Suprapubic skin (tissue), 4 donors: ENCODE measurements at regions not wholly inside any gene's neighbourhood (a gene's known extent, or its start where the extent isn't known, plus 50 kb on each side); places are given as distances from the start of the nearest gene placed in this dataset.

Experiments
- DNase-seq, 2 donors: peaks; one replicate each; pipeline ENCODE4 v3.0.0-alpha.2; 2019; ENCODE audit warnings: low spot score in 2 of 2
- H3K27ac ChIP-seq: fragments of 200-600 bp; sonication (generic); one replicate; pipeline ENCODE4 v1.5.1; 2019
- H3K27me3 ChIP-seq: fragments of 200-600 bp; sonication (generic); one replicate; pipeline ENCODE4 v1.5.1; 2019
- H3K36me3 ChIP-seq: fragments of 200-600 bp; sonication (generic); one replicate; pipeline ENCODE4 v1.5.1; 2019
- H3K4me1 ChIP-seq: fragments of 200-600 bp; sonication (generic); one replicate; pipeline ENCODE4 v1.5.1; 2019
- H3K4me3 ChIP-seq: fragments of 200-600 bp; sonication (generic); one replicate; pipeline ENCODE4 v1.5.1; 2019; ENCODE audit warnings: mild to moderate bottlenecking
- H3K9me3 ChIP-seq: fragments of 200-600 bp; sonication (generic); one replicate; pipeline ENCODE4 v1.5.1; 2019
- CTCF ChIP-seq, 2 donors: fragments of 200-600 bp in 1 of 2; fragments of 450-650 bp in 1 of 2; sonication (generic) in 1 of 2; IDR thresholded peaks; one replicate each; pipeline ENCODE4 v1.5.1; 2016 to 2019; ENCODE audit warnings: antibody characterized with exemption in 2 of 2, mild to moderate bottlenecking in 1 of 2, moderate library complexity in 1 of 2
- EP300 ChIP-seq: sonication (generic); formaldehyde crosslinking; IDR thresholded peaks from one replicate; pipeline ENCODE4 v1.6.1; 2017; ENCODE audit warnings: antibody characterized with exemption
- POLR2A ChIP-seq, 2 donors: fragments of 450-650 bp; IDR thresholded peaks; one replicate each; pipeline ENCODE4 v1.6.1; 2017; ENCODE audit warnings: antibody characterized with exemption in 2 of 2, mild to moderate bottlenecking in 2 of 2, moderate library complexity in 2 of 2
- POLR2AphosphoS5 ChIP-seq, 3 donors: sonication (generic); formaldehyde crosslinking; IDR thresholded peaks; one replicate each; pipeline ENCODE4 v1.6.1; 2017; ENCODE audit warnings: antibody characterized with exemption in 3 of 3
- WGBS: methylation state at CpG from one replicate; pipeline ENCODE4 v1.1.5; 2018; 5-methylcytosine and 5-hydroxymethylcytosine counted together

DNA sequence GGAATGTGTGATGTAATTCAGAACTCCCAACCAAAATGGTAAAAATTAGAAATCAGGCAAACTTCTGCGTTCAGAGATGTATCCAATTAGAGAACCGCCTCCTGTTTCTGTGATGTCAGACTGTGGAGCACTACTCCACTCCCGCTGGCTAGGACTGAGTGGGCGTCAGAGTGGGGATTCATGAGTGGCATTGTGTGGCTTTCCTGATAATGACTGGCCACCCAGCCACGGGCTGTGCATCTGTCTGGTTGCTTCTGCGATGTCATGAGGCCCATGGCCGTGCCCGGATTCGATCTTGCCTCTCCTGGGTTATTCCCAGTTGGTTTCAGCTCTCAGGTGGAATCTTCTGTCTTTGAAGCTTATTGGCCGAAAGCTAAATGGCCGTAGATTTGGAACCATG lies 87.1 kb upstream of the KCNA1 start:
- Histone ChIP-seq H3K4me1 (peaks cover 5% of the 10 kb centered on the region), H3K4me3 (no peak overlapping the region), H3K27ac (no peak overlapping the region), H3K27me3 (peaks cover 18% of the 10 kb centered on the region), H3K9me3 (no peaks in the 10 kb centered on the region), H3K36me3 (no peaks in the 10 kb centered on the region)
- DNase-seq, result no peak
- no peak for TF ChIP-seq EP300
- TF ChIP-seq POLR2A (IDR thresholded peaks at IDR 0.05), result no peak
- TF ChIP-seq CTCF (IDR thresholded peaks at IDR 0.05), result no peak
- TF ChIP-seq POLR2AphosphoS5 (IDR thresholded peaks at IDR 0.05), result no peak
- 82% methylated on average over 11 of the region's 11 CpGs for WGBS

DNA sequence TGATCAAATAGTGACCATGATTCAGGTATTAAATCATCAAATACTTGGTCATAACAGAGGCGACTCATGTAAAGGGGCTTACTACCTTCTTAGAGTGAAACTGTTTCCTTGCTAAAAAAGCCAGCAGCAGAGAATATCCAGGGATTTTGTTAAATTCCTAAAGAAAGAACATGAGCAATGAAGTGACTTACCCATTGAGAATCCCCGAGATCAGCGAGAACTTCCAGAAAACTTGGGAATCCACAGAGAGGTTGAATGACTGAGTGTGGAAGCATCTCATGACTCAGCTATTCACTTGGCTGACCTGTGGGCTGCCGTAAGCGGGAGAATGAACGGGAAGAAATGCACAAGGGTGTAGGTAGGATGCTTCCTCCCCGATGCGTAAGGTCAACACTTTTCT lies 85.3 kb upstream of the KCNA1 start:
- WGBS, result 92% methylated on average over 8 of the region's 8 CpGs
- no peak for DNase-seq
- TF ChIP-seq CTCF (IDR thresholded peaks at IDR 0.05) (no peak), POLR2A (IDR thresholded peaks at IDR 0.05) (no peak)
- H3K36me3 ChIP-seq, result no peaks in the 10 kb centered on the region
- H3K27ac ChIP-seq, result no peak overlapping the region
- H3K4me3 ChIP-seq, result no peak overlapping the region
- peaks cover 5% of the 10 kb centered on the region for H3K4me1 ChIP-seq
- no peaks in the 10 kb centered on the region for H3K9me3 ChIP-seq
- H3K27me3 ChIP-seq, result peaks cover 20% of the 10 kb centered on the region

- 76% methylated on average over 4 of the region's 4 CpGs for WGBS
- Histone ChIP-seq H3K4me1 (peaks cover 5% of the 10 kb centered on the region), H3K9me3 (no peaks in the 10 kb centered on the region), H3K4me3 (no peak overlapping the region), H3K27ac (no peak overlapping the region), H3K36me3 (no peaks in the 10 kb centered on the region), H3K27me3 (peaks cover 28% of the 10 kb centered on the region)
- DNase-seq, result no peak
- TF ChIP-seq CTCF (IDR thresholded peaks at IDR 0.05), result no peak
- TF ChIP-seq EP300, result no peak
- no peak for TF ChIP-seq POLR2A (IDR thresholded peaks at IDR 0.05)
- no peak for TF ChIP-seq POLR2AphosphoS5 (IDR thresholded peaks at IDR 0.05)
These were observed 84.5 kb upstream of the KCNA1 start for GRCh38 chr12:4825011-4825858.

- no peaks in the 10 kb centered on the region for H3K36me3 ChIP-seq
- TF ChIP-seq EP300, result no peak
- no peak for TF ChIP-seq POLR2AphosphoS5 (IDR thresholded peaks at IDR 0.05)
- no peak for TF ChIP-seq POLR2A (IDR thresholded peaks at IDR 0.05)
- no peak for TF ChIP-seq CTCF (IDR thresholded peaks at IDR 0.05)
- no peak overlapping the region for H3K4me3 ChIP-seq
- no peak for DNase-seq
- 44% methylated on average over 5 of the region's 5 CpGs for WGBS
- no peaks in the 10 kb centered on the region for H3K4me1 ChIP-seq
- H3K9me3 ChIP-seq, result no peaks in the 10 kb centered on the region
- H3K27me3 ChIP-seq, result peaks cover 37% of the 10 kb centered on the region
- no peak overlapping the region for H3K27ac ChIP-seq
These were observed 82.8 kb upstream of the KCNA1 start for GRCh38 chr12:4826909-4827308.

DNA sequence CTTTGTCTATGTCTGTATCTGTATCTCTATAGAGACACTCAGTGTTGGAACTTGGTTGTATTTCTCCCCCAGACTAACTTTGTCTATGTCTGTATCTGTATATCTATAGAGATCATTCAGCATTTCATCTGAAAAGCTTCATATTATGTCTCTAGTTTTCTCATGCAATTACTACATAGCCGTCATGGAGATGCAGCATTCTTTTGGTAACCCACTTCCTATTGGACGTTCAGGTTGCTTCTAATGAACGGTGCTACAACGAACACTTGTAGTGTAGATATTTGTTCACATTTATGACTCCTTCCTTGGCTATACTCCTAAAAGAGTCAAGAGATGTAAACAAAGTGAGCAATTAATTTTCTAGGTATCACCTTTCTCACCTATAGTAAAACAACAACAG lies 81.5 kb upstream of the KCNA1 start:
- H3K4me3 ChIP-seq, result no peak overlapping the region
- H3K4me1 ChIP-seq, result no peaks in the 10 kb centered on the region
- 50% methylated on average over 4 of the region's 4 CpGs for WGBS
- H3K27ac ChIP-seq, result no peak overlapping the region
- no peaks in the 10 kb centered on the region for H3K36me3 ChIP-seq
- TF ChIP-seq POLR2A (IDR thresholded peaks at IDR 0.05), result no peak
- TF ChIP-seq POLR2AphosphoS5 (IDR thresholded peaks at IDR 0.05), result no peak
- TF ChIP-seq CTCF (IDR thresholded peaks at IDR 0.05), result no peak
- no peak for TF ChIP-seq EP300
- H3K27me3 ChIP-seq, result peaks cover 36% of the 10 kb centered on the region
- no peak for DNase-seq
- no peaks in the 10 kb centered on the region for H3K9me3 ChIP-seq
